ENCODE measurements at regions not wholly inside any gene's neighbourhood (a gene's known extent, or its start where the extent isn't known, plus 50 kb on each side); places are given as distances from the start of the nearest gene placed in this dataset.

DNA sequence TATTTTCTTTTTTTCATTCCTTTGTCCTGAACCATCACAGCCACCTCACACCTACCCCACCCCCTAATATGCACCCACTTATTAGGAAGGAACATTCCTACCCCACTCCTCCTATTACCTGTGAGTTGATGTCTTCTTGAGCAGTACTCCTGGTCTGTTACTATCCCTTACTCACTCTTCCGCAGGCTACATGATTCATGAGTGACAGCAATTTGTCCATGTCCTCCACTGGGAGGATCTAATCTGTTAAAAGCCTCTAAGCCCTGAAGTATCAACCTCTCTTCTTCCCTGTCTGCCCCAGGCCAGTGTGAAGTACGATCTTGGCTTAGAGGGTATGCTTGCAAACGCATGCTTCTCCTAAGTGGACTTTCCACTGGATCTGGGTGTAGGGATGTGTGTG, 75.6 kb upstream of the RFX8 start:
- TF ChIP-seq, protein P1, sequence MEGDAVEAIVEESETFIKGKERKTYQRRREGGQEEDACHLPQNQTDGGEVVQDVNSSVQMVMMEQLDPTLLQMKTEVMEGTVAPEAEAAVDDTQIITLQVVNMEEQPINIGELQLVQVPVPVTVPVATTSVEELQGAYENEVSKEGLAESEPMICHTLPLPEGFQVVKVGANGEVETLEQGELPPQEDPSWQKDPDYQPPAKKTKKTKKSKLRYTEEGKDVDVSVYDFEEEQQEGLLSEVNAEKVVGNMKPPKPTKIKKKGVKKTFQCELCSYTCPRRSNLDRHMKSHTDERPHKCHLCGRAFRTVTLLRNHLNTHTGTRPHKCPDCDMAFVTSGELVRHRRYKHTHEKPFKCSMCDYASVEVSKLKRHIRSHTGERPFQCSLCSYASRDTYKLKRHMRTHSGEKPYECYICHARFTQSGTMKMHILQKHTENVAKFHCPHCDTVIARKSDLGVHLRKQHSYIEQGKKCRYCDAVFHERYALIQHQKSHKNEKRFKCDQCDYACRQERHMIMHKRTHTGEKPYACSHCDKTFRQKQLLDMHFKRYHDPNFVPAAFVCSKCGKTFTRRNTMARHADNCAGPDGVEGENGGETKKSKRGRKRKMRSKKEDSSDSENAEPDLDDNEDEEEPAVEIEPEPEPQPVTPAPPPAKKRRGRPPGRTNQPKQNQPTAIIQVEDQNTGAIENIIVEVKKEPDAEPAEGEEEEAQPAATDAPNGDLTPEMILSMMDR (IDR thresholded peaks at IDR 0.05), result no peak
- TF ChIP-seq POLR2A (IDR thresholded peaks at IDR 0.05), result no peak
- TF ChIP-seq POLR2AphosphoS5 (IDR thresholded peaks at IDR 0.05), result no peak
- TF ChIP-seq EP300 (IDR thresholded peaks at IDR 0.05), result no peak
